NOMO-1 treated with dmso at 0.1 percent for 144 hours (cell line): ENCODE measurements at regions not wholly inside any gene's neighbourhood (a gene's known extent, or its start where the extent isn't known, plus 50 kb on each side); places are given as distances from the start of the nearest gene placed in this dataset.
A peak's percentile ranks its signal among the peaks of the same experiment; 100 is the strongest.
"Not testable (repeated sequence)": the region's sequence is repeated elsewhere in the genome, so short reads cannot be mapped to it uniquely, and the experiment has no call there.

ENCODE experiments used
- DNase-seq: peaks from one replicate; lab custom pipeline; 2025; ENCODE audit not compliant: unreplicated experiment; lab: John Stamatoyannopoulos, UW

DNA sequence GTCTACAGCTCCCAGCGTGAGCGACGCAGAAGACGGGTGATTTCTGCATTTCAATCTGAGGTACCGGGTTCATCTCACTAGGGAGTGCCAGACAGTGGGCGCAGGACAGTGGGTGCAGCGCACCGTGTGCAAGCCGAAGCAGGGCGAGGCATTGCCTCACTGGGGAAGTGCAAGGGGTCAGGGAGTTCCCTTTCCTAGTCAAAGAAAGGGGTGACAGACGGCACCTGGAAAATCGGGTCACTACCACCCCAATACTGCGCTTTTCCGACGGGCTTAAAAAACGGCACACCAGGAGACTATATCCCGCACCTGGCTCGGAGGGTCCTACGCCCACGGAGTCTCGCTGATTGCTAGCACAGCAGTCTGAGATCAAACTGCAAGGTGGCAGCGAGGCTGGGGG, 95.6 kb downstream of the GPX5 start:
- not testable (repeated sequence) for DNase-seq

DNA sequence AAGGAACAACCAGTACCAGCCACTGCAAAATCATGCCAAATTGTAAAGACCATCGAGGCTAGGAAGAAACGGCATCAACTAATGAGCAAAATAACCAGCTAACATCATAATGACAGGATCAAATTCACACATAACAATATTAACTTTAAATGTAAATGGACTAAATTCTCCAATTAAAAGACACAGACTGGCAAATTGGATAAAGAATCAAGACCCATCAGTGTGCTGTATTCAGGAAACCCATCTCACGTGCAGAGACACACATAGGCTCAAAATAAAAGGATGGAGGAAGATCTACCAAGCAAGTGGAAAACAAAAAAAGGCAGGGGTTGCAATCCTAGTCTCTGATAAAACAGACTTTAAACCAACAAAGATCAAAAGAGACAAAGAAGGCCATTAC, 97.6 kb downstream of the GPX5 start:
- DNase-seq, result not testable (repeated sequence)

- not testable (repeated sequence) for DNase-seq
Measured at GRCh38 chr6:28626386-28626785, 100.7 kb downstream of the GPX5 start.

DNA sequence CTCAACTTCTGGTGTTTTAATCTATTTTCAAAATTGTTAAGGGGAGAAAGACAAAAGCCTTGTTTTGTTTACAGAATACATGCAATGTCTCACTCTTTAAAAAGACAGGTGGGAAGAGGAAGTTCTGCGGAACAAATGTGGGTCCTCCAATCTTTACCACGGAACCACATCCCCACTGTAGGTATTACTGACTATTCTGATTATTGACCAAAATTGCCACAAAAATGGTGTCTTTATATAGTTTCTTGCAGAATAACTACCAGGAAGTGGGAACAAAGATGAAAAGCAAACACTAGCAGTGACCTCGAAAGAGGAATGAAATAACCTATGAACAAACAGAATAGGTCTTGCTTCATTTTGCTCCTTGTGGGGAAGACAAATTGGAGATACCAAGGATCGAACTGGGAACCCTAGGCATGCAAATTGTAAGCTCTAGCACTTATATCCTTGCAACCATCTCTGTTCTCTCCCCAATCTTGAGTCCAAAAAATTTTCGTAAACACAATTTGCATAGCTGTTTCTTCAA, 106.7 kb downstream of the GPX5 start:
- DNase-seq, result no peak

- DNase-seq, result no peak
Measured at GRCh38 chr6:28633445-28634215, 107.9 kb downstream of the GPX5 start.

DNA sequence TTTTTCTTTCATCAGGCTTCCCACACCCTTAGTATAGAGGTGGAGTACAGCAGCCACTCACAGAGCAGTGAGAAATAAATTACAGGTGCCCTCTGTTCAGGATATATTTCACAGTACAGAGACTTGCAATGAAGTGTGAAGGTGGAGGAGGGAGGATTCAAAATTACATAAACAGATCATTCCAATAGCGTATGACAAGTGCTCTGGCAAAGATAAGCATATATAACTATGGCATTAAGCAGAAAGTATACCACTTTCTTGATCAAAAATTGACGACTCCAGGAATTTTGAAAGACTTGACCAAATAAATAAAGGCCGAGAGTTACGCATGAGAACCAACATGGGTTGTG, 108.7 kb downstream of the GPX5 start:
- no peak for DNase-seq

DNA sequence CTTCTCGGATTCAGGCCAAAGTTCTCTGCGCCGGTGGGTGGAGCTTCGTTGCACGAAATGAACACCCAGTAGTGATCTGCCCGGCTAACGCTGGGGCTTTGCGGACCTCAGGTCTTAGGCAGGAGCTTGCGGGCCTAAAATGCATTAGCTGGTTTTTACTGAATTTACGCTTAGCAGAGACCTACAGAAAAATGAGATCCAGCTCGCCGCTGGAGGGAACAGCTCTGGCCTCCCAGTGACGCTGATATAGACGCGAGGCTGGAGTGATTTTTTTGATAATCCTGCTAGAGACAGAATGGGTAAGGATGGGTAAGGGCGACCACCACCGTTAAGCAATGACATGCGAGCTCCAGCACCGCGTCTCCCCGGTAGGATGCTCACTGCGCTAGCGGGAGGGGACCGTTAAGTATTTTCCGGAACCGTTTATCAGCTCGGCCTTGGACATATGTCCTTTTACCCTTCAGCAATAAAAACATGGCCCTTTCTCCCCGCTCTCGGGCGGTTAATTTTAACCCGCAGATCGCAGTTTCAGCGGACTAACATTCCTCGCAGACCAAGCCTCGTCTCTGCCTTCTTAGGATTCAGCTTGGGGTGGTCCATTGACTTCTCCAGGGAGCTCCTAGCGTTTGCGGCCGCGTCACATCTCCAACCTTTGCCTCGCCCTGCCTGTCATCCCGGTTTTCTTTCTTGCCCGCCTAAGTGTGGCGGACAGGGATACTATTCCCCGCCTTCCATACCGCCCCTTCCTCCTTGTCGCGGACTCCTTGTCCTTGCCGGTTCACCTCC, 109.3 kb downstream of the GPX5 start:
- DNase-seq, result no peak

- no peak for DNase-seq
Measured at GRCh38 chr6:28635547-28636158, 110.0 kb downstream of the GPX5 start.

DNA sequence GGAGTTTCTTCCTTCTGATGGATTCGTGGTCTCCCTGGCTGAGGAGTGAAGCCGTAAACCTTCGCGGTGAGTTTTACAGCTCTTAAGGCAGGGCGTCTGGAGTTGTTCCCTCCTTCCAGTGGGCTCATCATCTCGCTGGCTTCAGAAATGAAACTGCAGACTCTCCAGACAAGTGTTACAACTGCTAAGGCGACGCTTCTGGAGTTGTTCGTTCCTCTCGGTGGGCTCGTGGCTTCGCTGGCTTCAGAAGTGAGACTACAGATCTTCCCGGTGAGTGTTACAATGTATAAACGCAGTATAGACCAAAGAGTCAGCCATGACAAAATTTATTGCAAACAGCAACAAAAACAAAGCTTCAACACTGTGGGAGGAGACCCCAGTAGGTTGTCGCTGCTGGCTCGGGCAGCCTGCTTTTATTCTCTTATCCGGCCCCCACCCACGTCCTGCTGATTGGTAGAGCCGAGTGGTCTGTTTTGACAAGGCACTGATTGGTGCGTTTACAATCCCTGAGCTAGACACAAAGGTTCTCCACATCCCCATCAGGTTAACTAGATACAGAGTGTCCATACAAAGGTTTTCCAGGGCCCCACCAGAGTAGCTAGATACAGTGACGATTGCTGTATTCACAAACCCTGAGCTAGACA, 113.2 kb downstream of the GPX5 start:
- DNase-seq, result no peak

DNA sequence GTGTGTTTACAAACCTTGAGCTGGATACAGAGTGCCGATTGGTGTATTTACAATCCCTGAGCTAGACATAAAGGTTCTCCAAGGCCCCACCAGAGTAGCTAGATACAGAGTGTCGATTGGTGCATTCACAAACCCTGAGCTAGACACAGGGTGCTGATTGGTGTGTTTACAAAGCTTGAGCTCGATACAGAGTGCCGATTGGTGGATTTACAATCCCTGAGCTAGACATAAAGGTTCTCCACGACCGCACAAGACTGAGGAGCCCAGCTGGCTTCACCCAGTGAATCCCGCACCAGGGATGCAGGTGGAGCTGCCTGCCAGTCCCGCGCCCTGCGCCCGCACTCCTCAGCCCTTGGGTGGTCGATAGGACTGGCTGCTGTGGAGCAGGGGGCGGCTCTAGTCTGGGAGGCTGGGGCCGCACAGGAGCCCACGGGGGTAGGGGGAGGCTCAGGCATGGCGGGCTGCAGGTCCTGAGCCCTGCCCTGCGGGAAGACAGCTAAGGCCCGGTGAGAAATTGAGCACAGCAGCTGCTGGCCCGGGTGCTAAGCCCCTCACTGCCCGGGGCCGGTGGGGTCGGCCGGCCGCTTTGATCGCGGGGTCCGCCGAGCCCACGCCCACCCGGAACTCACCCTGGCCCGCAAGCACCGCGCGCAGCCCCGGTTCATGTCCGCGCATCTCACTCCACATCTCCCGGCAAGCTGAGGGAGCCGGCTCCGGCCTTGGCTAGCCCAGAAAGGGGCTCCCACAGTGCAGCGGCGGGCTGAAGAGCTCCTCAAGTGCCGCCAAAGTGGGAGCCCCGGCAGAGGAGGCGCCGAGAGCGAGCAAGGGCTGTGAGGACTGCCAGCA, 114.0 kb downstream of the GPX5 start:
- not testable (repeated sequence) for DNase-seq

DNA sequence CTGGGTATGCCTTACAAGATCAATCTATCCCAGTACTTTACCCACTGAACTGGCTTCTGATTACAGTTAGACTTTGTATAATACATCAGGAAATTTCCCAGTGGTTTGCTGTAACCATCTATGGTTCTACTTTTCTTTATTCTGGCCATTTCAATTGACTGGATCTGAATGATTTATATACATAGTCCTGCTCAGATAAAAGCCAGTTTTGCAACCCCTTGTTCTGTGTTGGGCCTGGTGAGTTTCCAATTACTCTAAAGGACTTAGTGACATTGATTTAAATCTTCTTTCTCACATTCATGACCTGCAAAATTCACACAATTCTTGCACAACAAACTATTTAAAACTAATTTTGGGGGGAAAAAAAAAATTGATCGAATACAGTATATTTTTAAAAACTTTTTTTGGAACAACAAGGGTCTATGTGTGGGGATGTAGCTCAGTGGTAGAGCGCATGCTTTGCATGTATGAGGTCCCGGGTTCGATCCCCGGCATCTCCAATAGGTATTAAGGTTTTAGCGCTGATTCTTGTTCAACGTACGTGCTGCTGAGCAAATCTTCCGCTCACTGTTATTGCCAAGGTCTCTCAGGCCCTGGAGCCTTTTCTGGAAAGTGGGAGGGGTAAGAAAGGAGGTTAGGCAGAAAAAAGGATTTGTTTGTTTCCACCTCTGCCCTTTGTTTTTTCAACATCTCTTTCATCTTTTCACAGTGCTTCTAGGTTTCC, 117.5 kb downstream of the GPX5 start:
- DNase-seq, result no peak

DNA sequence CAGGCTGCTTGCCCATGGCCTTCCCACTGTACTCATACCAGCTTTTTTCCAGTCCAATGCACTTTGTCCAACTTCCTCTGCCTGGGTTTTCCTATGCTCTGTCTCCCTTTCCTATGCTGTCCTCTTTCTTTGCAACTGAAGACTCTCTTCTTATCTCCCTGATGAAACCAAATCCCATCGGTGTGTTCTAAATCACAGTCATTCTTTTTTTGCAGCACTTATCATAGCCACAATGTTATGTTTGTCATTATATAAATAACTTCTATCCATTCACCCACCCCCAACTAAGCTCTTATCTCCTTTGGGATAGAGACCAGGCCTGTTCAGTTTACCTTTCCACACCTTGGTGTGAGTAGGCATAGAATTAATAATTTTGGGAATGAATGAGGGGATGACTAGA, 121.0 kb downstream of the GPX5 start:
- no peak for DNase-seq

DNA sequence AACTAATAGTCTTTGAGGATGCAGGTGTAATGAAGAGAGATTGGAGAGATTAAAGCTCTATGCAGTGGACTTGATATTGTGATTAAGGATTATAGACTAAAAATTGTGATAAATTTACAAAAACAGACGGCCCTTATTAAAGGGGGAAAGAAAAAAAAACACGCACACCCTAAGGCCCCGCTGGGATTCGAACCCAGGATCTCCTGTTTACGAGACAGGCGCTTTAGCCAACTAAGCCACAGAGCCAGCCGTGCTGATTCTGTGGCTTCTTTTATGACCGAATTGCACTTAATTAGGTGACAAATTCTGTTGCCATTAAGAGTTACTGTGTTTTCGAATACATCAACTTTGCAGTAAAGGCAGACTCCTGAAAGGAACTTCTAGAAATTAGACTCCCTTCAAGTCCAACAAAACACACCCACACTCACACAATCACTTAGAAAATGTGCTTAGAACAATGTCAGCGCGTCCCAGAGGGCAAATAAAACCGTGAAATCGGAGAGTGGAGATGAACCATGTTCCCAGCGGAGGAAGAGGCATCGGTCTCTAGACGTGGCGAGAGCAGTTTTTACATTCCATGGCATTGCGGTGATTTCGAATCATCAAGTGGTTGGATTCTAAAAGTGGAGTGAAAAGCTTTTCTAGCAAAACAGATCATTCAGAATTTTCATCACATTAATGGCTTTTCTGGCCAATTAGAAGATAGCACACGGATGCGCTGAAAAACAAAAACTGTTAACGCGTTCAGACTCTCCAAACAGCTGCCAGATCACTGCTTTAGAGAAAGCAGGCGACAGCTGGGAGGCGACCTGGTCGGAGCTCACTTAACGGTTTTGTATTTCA, 122.6 kb downstream of the GPX5 start:
- DNase-seq, result peak; percentile 45

GRCh38 chr6:28648878-28649375, 123.2 kb downstream of the GPX5 start:
- no peak for DNase-seq

GRCh38 chr6:28651161-28651560, 125.5 kb downstream of the GPX5 start:
- no peak for DNase-seq

DNA sequence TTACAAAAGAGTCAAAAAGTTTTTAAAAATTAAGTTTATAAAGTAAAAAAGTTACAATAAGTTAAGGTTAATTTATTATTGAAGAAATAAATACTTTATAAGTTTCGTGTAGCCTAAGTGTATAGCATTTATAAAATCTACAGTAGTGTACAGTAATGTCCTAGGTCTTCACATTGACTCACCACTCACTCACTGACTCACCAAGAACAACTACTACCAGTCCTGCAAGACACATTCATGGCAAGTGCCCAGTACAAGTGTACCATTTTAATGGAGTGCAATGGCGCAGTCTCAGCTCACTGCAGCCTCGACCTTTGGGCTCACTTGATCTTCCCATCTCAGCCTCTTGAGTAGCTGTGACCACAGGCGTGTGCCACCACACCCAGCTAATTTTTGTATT, 128.2 kb downstream of the GPX5 start:
- no peak for DNase-seq

DNA sequence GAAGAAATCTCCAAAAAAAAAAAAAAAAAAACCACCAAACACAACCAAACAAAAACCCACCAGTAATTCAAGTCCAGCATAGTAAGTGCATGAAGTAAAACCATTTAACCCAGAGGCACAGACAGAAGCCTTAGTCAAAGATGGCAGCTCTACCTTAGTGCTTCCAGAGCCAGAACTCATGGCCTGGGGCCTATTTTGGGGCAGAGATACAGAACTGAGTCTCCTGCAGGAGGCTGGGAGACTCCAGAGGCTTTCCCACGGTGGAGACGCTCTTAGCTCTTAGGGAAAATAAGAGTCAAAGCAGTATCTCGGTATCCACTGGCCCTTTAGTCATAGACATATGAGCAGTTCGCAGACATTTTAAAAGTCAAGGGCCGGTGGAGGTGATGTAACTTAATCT, 129.5 kb downstream of the GPX5 start:
- DNase-seq, result no peak

- no peak for DNase-seq
Measured at GRCh38 chr6:28656715-28657114, 131.0 kb downstream of the GPX5 start.

- no peak for DNase-seq
Measured at GRCh38 chr6:28657381-28657768, 131.7 kb downstream of the GPX5 start.
